ENCODE measurements at regions not wholly inside any gene's neighbourhood (a gene's known extent, or its start where the extent isn't known, plus 50 kb on each side); places are given as distances from the start of the nearest gene placed in this dataset.

DNA sequence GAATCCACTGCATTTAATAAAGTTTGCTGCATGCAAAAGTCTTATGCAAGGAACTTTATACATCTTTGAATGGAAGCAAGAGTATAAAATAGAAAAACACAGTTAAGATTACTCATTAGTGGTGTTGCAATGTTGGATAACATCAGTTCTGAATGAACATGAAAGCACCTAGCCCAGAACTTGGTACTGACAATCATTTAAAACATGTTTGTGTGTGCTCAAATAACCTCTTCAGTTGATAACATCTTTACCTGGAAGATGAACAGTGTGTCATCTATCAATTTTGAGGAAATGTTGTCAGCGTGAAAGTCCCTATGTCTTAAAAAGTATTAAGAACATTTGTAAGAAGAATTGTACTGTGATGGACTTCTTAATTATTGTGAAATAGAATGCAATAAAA is 370.4 kb upstream of the GRAMD2B start:
- TF ChIP-seq BACH1 (IDR thresholded peaks at IDR 0.05; ENCODE audit: borderline replicate concordance) (no peak), ZNF592 (IDR thresholded peaks at IDR 0.05) (no peak), MAX (IDR thresholded peaks at IDR 0.05; ENCODE audit: low read depth, low read length) (no peak), WRNIP1 (IDR thresholded peaks at IDR 0.05; ENCODE audit: borderline replicate concordance, low read depth, low read length) (no peak), NRF1 (conservative IDR thresholded peaks at IDR 0.05; ENCODE audit: low read depth, low read length) (no peak), RELA (IDR thresholded peaks at IDR 0.05; ENCODE audit: borderline replicate concordance, partially characterized antibody) (no peak), NR2C1 (IDR thresholded peaks at IDR 0.05) (no peak), RCOR1 (conservative IDR thresholded peaks at IDR 0.05; ENCODE audit: low read depth, low read length) (no peak), CREM (IDR thresholded peaks at IDR 0.05; ENCODE audit: low read depth) (no peak), MXI1 (IDR thresholded peaks at IDR 0.05; ENCODE audit: low read depth, low read length) (no peak), CHD2 (IDR thresholded peaks at IDR 0.05; ENCODE audit: borderline replicate concordance, low read depth, low read length) (no peak), ZNF384 (IDR thresholded peaks at IDR 0.05; ENCODE audit: borderline replicate concordance, low read depth, low read length) (no peak), SUPT20H (IDR thresholded peaks at IDR 0.05; ENCODE audit: borderline replicate concordance, control insufficient read depth, low read depth, low read length) (no peak), JUND (IDR thresholded peaks at IDR 0.05; ENCODE audit: low read depth, low read length) (no peak)
- 85% methylated on average over 1 of the region's 1 CpG for WGBS (ENCODE audit: insufficient coverage, insufficient replicate concordance, low lambda C conversion rate, missing lambda C conversion rate)
- ChIA-PET SMC1A (ENCODE audit: uncharacterized antibody, unreplicated experiment) (no interaction called here), POLR2A (no interaction called here), RAD21 (ENCODE audit: unreplicated experiment) (no interaction called here), CTCF (no interaction called here)
- H4K20me1 ChIP-seq (ENCODE audit: control insufficient read depth, insufficient read depth), result no peaks in the 10 kb centered on the region
- no peak overlapping the region for H3K4me3 ChIP-seq
- H3K36me3 ChIP-seq (ENCODE audit: control insufficient read depth in 2 of 2, insufficient read depth in 2 of 2, low read length in 1 of 2), result no peaks in the 10 kb centered on the region
- H3K9me3 ChIP-seq (replicated peaks; ENCODE audit: control insufficient read depth, insufficient read depth, low read length), result no peaks in the 10 kb centered on the region
- H3K4me2 ChIP-seq (ENCODE audit: control insufficient read depth, insufficient read depth), result no peak overlapping the region
- FAIRE-seq (no peak), ATAC-seq (no peak), DNase-seq (ENCODE audit: low read depth, low spot score) (no peak)
- no peaks in the 10 kb centered on the region for H3K4me1 ChIP-seq (ENCODE audit: control insufficient read depth, insufficient read depth, low read length)
- no peaks in the 10 kb centered on the region for H3K79me2 ChIP-seq (ENCODE audit: control insufficient read depth, insufficient read depth, low read length)
- no peak overlapping the region for H2AFZ ChIP-seq (ENCODE audit: control insufficient read depth, low read depth, low read length)
- no peaks in the 10 kb centered on the region for H3K27me3 ChIP-seq (replicated peaks in 1 of 2; ENCODE audit: control insufficient read depth in 2 of 2, insufficient read depth in 2 of 2, low read length in 1 of 2)
- in situ Hi-C loops (cut with MboI) (no loop called here), intact Hi-C loops (cut with micrococcal nuclease; ENCODE audit: unreplicated experiment) (no loop called here)
- H3K27ac ChIP-seq (ENCODE audit: control insufficient read depth, insufficient read depth), result no peak overlapping the region
- H3K9ac ChIP-seq (ENCODE audit: control insufficient read depth, insufficient read depth, low read length), result no peak overlapping the region
- no TSS peak for BruUV-seq (replicated peaks)

Data from GM12878 (cell line).